Caco-2 (cell line): ENCODE measurements at regions not wholly inside any gene's neighbourhood (a gene's known extent, or its start where the extent isn't known, plus 50 kb on each side); places are given as distances from the start of the nearest gene placed in this dataset.

Experiments used
- BruUV-seq: library from RNA; stranded (reverse); fragments of 400-500 nt; replicated peaks from 2 replicates; lab custom pipeline; 2021; lab: Mats Ljungman, UMichigan
- CTCF ChIA-PET: fragments of 300-600 bp; sonication (Branson Sonifier 250); formaldehyde crosslinking; loops from one replicate; lab custom pipeline; 2022; ENCODE audit warnings: antibody characterized with exemption; lab: Charles Lee
- POLR2A ChIA-PET: fragments of 300-600 bp; sonication (Branson Sonifier 250); formaldehyde crosslinking; loops from one replicate; lab custom pipeline; 2022; ENCODE audit warnings: antibody characterized with exemption; lab: Charles Lee
- DNase-seq, 2 experiments: peaks; one replicate each; pipeline versions ENCODE4 v3.0.0 to v3.0.0-alpha.2; 2020 to 2022
- H3K27me3 ChIP-seq: replicated peaks from 2 replicates; pipeline ENCODE4 v1.6.0; 2011; ENCODE audit warnings: low read length; ENCODE audit not compliant: control insufficient read depth, insufficient read depth
- H3K36me3 ChIP-seq: 2 replicates; pipeline ENCODE4 v1.5.1; 2011; ENCODE audit warnings: low read length; ENCODE audit not compliant: control insufficient read depth, insufficient read depth
- H3K4me1 ChIP-seq: fragments of 250-450 bp; sonication (Bioruptor Pico); 2 replicates; pipeline ENCODE4 v1.5.1; 2020; ENCODE audit warnings: mild to moderate bottlenecking
- H3K4me3 ChIP-seq: 2 replicates; pipeline ENCODE4 v1.5.1; 2011; ENCODE audit warnings: low read depth, mild to moderate bottlenecking, control low read depth, low read length
- H3K9me3 ChIP-seq: fragments of 250-450 bp; sonication (Bioruptor Pico); 2 replicates; pipeline ENCODE4 v1.5.1; 2020; ENCODE audit warnings: mild to moderate bottlenecking, moderate library complexity
- H3K27ac Mint-ChIP-seq: one replicate; pipeline ENCODE4 v1.8.0; 2022; ENCODE audit warnings: mixed read lengths; ENCODE audit not compliant: unreplicated experiment
- H3K27me3 Mint-ChIP-seq: one replicate; pipeline ENCODE4 v1.8.0; 2022; ENCODE audit warnings: mixed read lengths; ENCODE audit not compliant: insufficient read depth, unreplicated experiment
- H3K36me3 Mint-ChIP-seq: one replicate; pipeline ENCODE4 v1.8.0; 2022; ENCODE audit warnings: mild to moderate bottlenecking, mixed read lengths; ENCODE audit not compliant: insufficient read depth, unreplicated experiment
- H3K4me1 Mint-ChIP-seq: one replicate; pipeline ENCODE4 v1.8.0; 2022; ENCODE audit warnings: low read depth, mixed read lengths; ENCODE audit not compliant: unreplicated experiment
- H3K4me3 Mint-ChIP-seq: one replicate; pipeline ENCODE4 v1.8.0; 2022; ENCODE audit warnings: mild to moderate bottlenecking, moderate library complexity, mixed read lengths; ENCODE audit not compliant: unreplicated experiment
- H3K9me3 Mint-ChIP-seq: one replicate; pipeline ENCODE4 v1.8.0; 2022; ENCODE audit warnings: mixed read lengths; ENCODE audit not compliant: unreplicated experiment
- intact Hi-C: fragments of 100-400 bp; cut with micrococcal nuclease; formaldehyde crosslinking; loops from one replicate; pipeline ENCODE4 v1.10.0; 2022; ENCODE audit not compliant: unreplicated experiment
- TF ChIP-seq, protein P1 (sequence below), 2 experiments: fragments of 200-600 bp in 1 of 2; IDR thresholded peaks; 1 replicate in 1 of 2; 2 replicates in 1 of 2; pipeline versions ENCODE4 v1.5.1 to v1.8.0; 2011 to 2022; ENCODE audit warnings: antibody characterized with exemption in 1 of 2, control low read depth in 1 of 2, inconsistent platforms in 1 of 2, low read depth in 1 of 2, low read length in 1 of 2, mild to moderate bottlenecking in 1 of 2, moderate library complexity in 1 of 2; ENCODE audit not compliant: insufficient read depth in 1 of 2, severe bottlenecking in 1 of 2, unreplicated experiment in 1 of 2

DNA sequence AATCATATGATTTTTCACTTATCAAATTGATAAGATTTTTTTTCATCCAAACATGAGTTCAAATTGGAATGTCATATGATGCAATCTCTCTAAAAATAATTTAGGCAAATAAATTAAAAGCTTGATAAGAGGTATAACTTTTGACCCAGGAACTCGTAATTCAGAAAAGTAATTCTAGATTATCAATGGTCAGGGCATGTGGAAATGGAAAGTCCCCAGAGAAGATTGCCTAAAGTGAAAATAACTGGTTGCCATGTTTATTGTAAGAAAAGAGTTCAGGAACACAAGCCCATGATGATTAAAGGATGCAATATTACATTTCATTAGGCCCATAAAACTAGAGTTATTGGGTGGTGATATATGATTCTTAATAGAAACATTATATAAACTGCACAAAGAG lies 1514.8 kb downstream of the SI start:
- Mint-ChIP-seq H3K9me3 (no peaks in the 10 kb centered on the region), H3K27me3 (no peaks in the 10 kb centered on the region), H3K4me3 (no peak overlapping the region), H3K4me1 (no peaks in the 10 kb centered on the region), H3K27ac (no peak overlapping the region), H3K36me3 (no peaks in the 10 kb centered on the region)
- H3K4me3 ChIP-seq, result no peak overlapping the region
- TF ChIP-seq, protein P1, sequence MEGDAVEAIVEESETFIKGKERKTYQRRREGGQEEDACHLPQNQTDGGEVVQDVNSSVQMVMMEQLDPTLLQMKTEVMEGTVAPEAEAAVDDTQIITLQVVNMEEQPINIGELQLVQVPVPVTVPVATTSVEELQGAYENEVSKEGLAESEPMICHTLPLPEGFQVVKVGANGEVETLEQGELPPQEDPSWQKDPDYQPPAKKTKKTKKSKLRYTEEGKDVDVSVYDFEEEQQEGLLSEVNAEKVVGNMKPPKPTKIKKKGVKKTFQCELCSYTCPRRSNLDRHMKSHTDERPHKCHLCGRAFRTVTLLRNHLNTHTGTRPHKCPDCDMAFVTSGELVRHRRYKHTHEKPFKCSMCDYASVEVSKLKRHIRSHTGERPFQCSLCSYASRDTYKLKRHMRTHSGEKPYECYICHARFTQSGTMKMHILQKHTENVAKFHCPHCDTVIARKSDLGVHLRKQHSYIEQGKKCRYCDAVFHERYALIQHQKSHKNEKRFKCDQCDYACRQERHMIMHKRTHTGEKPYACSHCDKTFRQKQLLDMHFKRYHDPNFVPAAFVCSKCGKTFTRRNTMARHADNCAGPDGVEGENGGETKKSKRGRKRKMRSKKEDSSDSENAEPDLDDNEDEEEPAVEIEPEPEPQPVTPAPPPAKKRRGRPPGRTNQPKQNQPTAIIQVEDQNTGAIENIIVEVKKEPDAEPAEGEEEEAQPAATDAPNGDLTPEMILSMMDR (IDR thresholded peaks at IDR 0.05; ENCODE audit: insufficient read depth in 1 of 2, low read depth in 1 of 2, low read length in 1 of 2, severe bottlenecking in 1 of 2, unreplicated experiment in 1 of 2), result no peak
- CTCF ChIA-PET, result no interaction called here
- DNase-seq, result no peak
- no peaks in the 10 kb centered on the region for H3K9me3 ChIP-seq
- intact Hi-C loops, result no loop called here
- H3K36me3 ChIP-seq, result no peaks in the 10 kb centered on the region
- no TSS peak for BruUV-seq
- POLR2A ChIA-PET, result no interaction called here
- H3K27me3 ChIP-seq, result no peaks in the 10 kb centered on the region
- H3K4me1 ChIP-seq, result no peaks in the 10 kb centered on the region

DNA sequence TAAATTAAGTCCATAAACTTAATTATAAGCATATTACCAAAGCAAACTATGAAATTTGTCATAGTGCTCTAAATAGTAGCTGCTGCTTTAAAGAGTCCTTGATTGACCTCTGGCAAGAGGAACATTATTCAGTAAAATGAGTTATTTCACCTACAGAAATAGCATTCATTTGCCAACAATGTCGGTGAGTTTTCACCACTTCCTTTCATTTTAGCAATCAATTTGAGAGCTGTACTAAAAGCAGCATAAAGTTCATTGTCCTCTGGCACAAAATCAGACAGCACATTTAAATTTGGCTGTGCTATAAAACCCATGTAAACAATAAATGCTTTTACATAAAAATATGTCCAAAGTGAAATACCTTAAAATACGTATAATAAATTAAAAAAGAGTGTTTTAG lies 1515.7 kb downstream of the SI start:
- CTCF ChIA-PET, result no interaction called here
- Mint-ChIP-seq H3K27ac (no peak overlapping the region), H3K27me3 (no peaks in the 10 kb centered on the region), H3K9me3 (no peaks in the 10 kb centered on the region), H3K4me1 (no peaks in the 10 kb centered on the region), H3K36me3 (no peaks in the 10 kb centered on the region), H3K4me3 (no peak overlapping the region)
- no peaks in the 10 kb centered on the region for H3K9me3 ChIP-seq
- H3K27me3 ChIP-seq, result no peaks in the 10 kb centered on the region
- BruUV-seq, result no TSS peak
- H3K4me1 ChIP-seq, result no peaks in the 10 kb centered on the region
- POLR2A ChIA-PET, result no interaction called here
- intact Hi-C loops, result no loop called here
- H3K36me3 ChIP-seq, result no peaks in the 10 kb centered on the region
- no peak overlapping the region for H3K4me3 ChIP-seq
- TF ChIP-seq, protein P1 (IDR thresholded peaks at IDR 0.05; ENCODE audit: insufficient read depth in 1 of 2, low read depth in 1 of 2, low read length in 1 of 2, severe bottlenecking in 1 of 2, unreplicated experiment in 1 of 2), result no peak
- no peak for DNase-seq

DNA sequence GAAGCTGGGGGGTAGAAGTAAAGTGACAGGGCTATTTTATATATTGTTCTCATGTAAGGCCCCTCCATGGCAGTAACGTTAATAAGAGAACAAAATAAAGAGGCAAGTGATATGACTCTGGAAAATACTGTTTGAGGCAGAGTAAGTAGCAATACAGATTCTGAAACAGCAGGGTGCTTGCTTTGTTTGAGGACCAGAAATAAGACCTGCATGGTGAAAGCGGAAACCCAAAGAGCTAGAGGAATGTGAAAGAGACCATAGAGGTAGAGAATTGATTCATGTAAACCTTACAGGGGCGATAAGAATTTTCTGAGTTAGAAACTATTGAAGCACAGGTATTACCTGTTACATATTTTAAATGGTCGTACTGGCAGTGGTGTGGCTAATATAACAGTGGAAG lies 1517.1 kb downstream of the SI start:
- DNase-seq, result no peak
- H3K9me3 ChIP-seq, result no peaks in the 10 kb centered on the region
- Mint-ChIP-seq H3K36me3 (no peaks in the 10 kb centered on the region), H3K27ac (no peak overlapping the region), H3K27me3 (no peaks in the 10 kb centered on the region), H3K4me1 (no peaks in the 10 kb centered on the region), H3K9me3 (no peaks in the 10 kb centered on the region), H3K4me3 (no peak overlapping the region)
- ChIA-PET POLR2A (no interaction called here), CTCF (no interaction called here)
- TF ChIP-seq, protein P1 (IDR thresholded peaks at IDR 0.05; ENCODE audit: insufficient read depth in 1 of 2, low read depth in 1 of 2, low read length in 1 of 2, severe bottlenecking in 1 of 2, unreplicated experiment in 1 of 2), result no peak
- no peak overlapping the region for H3K4me3 ChIP-seq
- H3K36me3 ChIP-seq, result no peaks in the 10 kb centered on the region
- no peaks in the 10 kb centered on the region for H3K4me1 ChIP-seq
- intact Hi-C loops, result no loop called here
- H3K27me3 ChIP-seq, result no peaks in the 10 kb centered on the region
- no TSS peak for BruUV-seq
